HG02852 (cell line): ENCODE measurements at regions not wholly inside any gene's neighbourhood (a gene's known extent, or its start where the extent isn't known, plus 50 kb on each side); places are given as distances from the start of the nearest gene placed in this dataset.

Experiments used
- ATAC-seq: cut with Tn5 transposase; IDR thresholded peaks from one replicate; pipeline ENCODE4 v1.9.1; 2021; ENCODE audit warnings: mild to moderate bottlenecking, moderate library complexity; ENCODE audit not compliant: unreplicated experiment

- ATAC-seq = no peak
Measured at GRCh38 chr2:181332044-181332605, 125.1 kb upstream of the ITGA4 start.

DNA sequence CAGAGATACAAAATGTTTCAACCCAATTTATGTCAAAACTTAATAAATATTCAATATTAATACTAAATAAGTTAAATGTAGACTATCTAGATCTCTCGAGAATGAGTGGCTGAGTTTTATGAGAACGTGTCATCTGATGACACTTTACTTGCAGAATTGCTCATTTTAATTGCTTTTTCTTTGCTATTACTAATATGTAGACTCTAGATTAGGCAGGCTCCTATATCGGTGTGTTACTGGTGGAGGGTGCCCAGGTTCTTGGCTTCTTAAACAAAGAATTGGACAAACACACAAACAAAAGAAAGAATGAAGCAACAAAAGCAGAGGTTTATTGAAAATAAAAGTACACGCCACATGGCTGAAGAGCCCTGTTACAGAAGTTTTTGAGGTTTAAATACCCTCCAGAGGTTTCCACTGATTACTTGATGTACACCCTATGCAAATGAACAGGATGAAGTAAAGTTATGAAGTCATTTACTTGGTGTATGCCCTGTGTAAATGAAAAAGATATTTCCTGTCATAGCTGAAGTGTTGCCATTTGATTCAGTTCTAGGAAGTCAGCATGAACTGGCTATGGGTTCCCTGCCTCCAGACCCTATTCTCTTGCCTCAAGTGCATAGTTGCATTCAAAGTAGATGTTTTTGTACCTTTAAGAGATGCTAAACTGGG, 122.9 kb upstream of the ITGA4 start:
- no peak for ATAC-seq

GRCh38 chr2:181340891-181341290, 116.3 kb upstream of the ITGA4 start:
- ATAC-seq = no peak

DNA sequence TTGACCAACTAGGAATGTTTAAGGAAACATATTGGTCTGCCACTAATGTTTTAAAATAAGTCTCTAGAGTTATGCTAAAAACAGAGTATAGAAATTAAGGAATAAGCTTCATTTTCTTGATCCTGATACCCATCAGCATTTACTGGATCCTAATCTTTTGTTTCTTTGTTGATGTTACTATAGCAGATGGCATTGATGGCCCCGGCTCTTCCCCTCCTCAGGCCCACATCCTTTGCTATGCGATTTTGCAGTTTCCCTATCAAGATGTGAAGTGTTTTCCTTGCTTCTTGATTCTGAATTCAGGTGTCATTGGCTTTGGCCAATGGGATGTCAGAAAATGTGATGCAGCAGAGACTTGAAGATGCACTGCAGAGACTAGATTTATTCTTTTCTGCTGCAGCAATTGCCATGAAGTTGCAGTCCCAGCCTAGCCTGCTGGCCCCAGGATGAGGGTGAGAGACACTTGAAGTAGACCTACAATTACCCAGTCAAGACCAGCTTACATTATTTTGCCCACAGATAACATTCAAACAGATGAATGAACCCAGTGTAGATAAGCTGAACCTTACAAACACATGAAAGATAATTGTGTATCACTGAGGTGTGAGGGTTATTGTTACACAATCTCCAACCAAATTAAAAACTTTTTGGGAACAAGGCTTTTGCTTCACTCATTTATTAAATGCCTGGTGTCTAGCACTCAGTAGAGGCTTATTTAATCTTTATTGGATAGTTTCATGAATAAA, 115.2 kb upstream of the ITGA4 start:
- no peak for ATAC-seq

DNA sequence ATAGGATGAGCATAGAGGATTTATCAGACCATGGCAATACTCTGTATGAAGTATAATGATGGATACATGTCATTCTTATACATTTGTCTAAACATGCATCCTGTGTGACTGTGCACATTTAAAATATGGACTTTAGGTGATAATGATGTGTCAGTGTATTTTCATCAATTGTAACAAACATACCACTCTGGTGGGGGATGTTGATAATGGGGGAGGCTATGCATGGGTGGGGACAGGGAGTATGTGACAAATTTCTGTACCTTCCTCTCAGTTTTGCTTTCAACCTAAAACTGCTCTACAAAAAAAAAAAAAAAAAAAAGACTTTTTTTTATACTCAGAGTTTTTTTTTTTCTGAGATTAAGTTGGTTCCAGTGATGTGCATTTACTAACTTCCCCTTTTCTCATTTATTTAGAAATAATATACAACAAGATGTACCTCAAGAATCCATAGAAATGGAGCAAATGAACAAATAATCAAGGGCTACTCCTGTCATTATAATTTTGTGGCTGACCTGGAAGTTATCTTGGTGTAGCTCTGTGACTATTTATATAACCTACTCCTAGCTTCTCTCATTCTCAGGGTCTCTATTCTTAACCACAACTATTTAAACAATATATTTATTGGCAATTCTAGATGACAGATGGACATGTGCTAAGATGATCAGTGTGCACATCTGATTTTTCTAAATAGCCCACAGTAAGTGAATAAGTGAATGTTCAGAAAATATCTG, 108.9 kb upstream of the ITGA4 start:
- peak; percentile 83 for ATAC-seq

- peak; percentile 33 for ATAC-seq
Measured at GRCh38 chr2:181352158-181352557, 105.0 kb upstream of the ITGA4 start.

DNA sequence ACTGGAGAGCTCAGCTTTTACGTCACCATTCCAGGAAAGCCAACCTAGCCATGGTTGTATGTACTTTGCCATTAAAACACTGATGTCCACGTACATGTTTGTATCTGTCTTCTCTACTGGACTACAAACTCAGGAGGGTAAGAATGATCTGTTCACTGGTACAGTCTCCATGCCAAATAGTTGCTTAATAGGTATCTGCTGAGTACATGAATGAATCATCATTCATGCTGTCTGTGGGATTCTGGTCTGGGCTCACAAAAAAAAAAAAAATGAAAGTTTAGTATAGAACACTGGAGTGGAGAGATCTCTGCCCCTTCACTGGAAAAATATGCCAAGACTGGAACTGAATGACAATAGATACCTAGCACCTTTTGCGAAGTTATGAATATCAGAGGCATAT, 102.6 kb upstream of the ITGA4 start:
- no peak for ATAC-seq

DNA sequence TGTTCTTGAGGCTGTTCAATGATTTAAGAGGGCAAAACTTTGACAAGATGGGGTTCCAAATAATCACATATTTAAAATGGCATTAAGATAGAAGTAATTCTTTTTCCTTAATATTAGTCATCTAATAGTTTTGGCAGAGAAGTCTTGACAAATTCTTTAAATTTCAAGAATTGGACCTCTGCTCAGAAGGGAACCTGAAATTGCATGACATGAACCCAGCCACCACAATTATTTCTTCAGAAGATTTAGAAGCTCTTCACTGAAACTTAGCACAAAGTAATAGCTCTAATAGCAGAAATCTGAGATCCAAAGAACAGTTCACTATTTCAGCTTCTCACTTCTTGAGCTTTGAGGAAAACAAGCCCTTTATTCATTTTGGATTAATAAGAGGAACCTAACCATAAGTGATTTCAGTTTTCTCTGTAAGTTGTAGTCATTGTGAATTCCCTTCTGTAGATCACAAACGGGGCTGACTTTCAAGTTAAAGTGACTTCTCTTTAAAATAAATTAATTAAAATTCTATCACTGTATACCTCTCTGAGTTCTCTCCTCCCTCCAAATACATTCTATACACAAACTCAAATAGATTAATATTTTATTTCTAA, 100.6 kb upstream of the ITGA4 start:
- ATAC-seq = no peak

GRCh38 chr2:181357979-181358378, 99.2 kb upstream of the ITGA4 start:
- peak; percentile 72 for ATAC-seq

DNA sequence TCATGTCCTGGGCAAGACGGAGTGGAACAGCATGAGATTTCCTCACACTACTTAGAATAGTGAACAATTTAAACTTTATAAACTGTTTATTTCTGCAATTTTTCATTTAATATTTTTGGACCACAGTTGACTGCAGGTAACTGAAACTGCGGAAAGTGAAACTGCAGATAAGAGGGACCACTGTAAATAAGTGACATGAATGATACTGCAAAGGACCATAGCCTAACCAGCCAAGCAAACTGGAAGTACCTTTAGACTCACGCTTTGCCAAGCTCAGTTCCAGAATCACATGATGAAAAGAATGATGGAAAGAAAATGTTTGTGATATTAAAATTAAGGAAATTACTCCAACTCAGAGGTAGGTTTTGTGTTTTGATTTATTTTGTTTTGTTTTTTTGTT, 94.6 kb upstream of the ITGA4 start:
- ATAC-seq = no peak

DNA sequence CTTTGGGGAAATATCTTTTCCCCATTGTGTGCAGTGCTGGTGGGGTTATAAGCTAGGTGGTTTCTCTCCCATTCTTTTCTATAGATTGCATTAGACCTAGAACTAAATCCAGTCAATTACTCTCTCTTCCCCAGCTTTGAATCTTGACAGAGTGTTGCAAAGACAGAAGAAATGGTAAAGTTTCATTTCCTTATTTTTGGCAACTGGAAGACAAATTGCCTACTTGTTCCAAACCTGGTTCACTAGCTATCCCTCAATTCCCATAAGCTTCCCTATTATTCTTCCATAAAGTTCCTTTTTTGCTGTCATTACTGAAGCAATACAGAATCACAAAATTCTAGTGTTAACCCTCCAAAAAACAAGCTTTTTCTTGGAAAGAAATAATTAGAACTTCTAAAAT, 94.0 kb upstream of the ITGA4 start:
- no peak for ATAC-seq

GRCh38 chr2:181364492-181365170, 92.6 kb upstream of the ITGA4 start:
- no peak for ATAC-seq

DNA sequence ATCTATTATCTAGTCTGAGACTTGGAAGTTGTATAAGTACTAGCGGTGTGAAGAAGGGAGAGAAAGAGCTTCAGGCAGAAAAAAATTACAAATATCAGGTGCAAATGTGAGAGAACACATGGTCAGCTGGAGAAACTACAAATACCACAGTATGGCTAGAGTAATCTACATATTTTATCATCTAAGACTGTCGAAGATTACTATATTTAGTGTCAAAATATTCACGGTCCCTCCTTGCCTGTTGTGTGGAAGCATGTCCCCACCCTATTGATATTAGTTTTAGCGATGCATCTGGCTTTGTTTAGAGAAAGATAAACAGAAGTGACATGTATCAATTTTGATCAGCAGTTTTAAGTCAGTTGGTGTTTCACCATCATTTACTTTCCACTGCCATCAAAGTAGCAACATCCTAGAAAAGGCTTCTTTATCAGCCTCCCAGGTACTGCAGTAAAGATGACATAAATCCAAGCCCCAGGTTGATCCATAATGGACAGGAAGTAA, 90.5 kb upstream of the ITGA4 start:
- no peak for ATAC-seq

GRCh38 chr2:181367411-181367810, 89.8 kb upstream of the ITGA4 start:
- ATAC-seq = no peak

DNA sequence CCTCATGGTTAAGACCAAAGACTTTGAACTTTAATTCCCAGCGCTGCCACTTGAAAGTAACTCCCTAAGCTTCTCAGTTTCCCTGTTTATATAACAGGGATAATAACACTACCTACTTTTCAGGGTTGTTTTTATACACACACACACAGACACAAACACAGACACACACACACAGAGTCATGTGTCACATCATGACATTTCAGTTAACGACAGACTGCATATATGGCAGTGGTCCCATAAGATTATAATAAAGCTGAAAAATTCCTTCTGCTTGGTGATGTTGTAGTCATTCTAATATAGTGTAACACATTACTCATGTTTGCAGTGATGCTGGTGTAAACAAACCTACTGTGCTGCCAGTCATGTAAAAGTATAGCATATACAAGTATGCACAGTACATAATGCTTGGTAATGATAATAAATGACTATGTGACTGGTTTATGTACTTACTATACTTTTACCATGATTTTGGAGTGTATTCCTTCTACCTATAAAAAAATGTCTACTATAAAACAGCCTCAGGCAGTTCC, 89.2 kb upstream of the ITGA4 start:
- ATAC-seq = no peak

DNA sequence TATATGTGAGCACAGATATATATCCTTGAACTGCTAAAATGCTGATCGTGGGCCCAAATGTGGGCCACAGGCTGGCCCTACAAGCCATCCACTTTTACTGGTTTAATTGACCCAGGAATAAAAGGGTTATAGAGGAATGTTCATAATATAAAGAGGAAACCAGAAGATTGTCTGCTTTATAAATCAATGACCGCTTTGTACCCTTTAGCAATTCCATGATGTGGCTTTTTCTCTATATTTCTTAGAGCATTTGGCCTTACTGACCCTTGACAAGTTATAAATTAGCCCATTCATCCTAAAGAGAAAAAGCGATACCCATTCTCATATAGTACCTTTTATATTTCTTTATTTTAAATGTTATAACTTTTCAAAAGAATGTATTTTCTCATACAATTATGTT, 87.1 kb upstream of the ITGA4 start:
- no peak for ATAC-seq

GRCh38 chr2:181371195-181371594, 86.0 kb upstream of the ITGA4 start:
- ATAC-seq = no peak

DNA sequence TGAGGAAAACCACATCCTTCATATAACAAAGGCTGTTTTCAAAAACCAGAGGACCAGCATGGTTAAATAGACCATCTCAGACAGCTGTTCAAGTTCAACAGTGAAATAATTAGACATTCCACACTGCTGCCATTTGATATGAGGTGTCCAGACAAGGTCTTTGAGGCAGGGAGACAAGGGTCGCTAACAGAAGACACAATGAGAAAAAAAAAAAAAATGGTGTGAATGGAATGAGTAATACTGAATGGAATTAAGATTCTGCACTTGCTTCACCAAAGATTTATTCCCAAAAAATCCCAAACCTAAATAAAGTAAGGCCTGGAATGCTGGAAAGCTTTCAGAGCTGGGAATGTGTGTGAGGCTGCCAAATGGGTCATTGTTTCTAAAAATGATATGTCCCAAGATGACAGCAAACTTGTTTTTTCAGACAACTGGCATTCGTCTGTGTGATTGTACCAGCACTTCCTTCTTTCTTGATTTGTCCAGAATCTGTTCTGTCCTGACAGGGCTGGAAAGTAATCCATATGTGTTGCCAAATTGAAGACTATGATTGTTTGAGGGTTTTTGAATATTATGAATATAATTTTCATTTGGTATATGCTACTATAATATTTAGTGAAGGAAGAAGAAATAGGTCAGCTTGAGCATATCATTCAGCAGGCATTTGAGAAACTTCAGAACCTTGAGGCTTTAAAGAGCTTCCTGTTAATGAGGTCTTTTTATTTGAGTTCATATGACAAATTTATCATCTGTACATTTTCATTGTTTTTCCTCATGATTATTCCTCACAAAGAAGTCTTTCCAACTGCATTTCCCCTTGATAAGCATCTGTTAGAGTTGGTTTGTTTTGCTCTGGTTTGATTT, 85.2 kb upstream of the ITGA4 start:
- ATAC-seq = no peak

DNA sequence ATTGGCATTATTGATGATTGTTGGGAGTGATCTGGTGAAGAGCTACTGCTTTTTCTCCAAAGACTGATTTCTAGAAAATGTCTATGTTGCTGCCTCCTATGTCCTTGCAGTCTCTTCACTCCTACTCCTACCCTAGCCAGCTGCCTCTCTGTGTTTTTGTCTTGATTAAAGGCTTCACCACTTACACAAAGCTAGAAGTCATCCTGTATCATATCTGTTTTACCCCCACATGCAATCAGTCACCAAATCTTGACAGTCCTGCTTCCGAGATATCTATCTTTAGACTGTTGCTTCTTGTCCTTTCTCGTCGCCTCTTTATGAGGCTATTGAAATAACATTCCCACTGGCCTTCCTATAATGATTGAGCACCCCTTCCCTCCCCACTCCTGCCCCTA, 84.5 kb upstream of the ITGA4 start:
- no peak for ATAC-seq
